ENCODE measurements at regions not wholly inside any gene's neighbourhood (a gene's known extent, or its start where the extent isn't known, plus 50 kb on each side); places are given as distances from the start of the nearest gene placed in this dataset.

DNA sequence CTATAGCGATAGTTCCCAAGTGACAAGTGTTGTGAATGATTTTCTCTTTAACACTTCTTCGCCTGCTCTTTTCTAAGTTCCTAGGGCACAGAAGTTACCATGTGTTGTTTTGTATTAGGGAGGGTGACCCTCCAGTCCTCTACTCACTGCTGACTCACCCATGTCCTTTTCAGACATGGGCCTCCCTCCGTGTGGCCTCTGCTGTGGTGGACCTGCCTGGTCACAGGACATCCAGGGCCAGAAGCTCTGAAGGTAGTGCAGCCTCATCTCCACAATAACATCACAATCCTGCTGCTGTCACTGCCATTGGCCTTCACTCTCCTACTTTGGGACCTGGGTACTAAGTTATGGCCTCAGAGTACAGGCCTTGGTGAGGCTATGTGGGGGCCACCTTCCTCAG, 87.1 kb upstream of the TNFAIP3 start:
- Histone ChIP-seq H4K8ac (ENCODE audit: extremely low read depth, insufficient read depth, low read length) (no peak overlapping the region), H3K79me1 (ENCODE audit: low read depth, low read length) (no peaks in the 10 kb centered on the region), H3K79me2 (ENCODE audit: control insufficient read depth in 1 of 2, insufficient read depth in 2 of 2, low read length in 2 of 2) (no peaks in the 10 kb centered on the region), H4K91ac (replicated peaks; ENCODE audit: insufficient read length, low read length) (no peak overlapping the region), H3K4ac (replicated peaks; ENCODE audit: insufficient read length, low read depth, low read length) (no peak overlapping the region), H2BK20ac (ENCODE audit: low read length) (no peak overlapping the region), H3K4me2 (ENCODE audit: insufficient read depth in 1 of 2, low read depth in 2 of 2, low read length in 2 of 2) (no peak overlapping the region), H4K20me1 (replicated peaks in 1 of 2; ENCODE audit: control insufficient read depth in 1 of 2, insufficient read depth in 2 of 2, low read length in 2 of 2) (no peaks in the 10 kb centered on the region), H2BK12ac (ENCODE audit: low read depth, low read length) (no peak overlapping the region), H3K27me3 (replicated peaks in 1 of 4; ENCODE audit: control insufficient read depth in 3 of 4, extremely low read depth in 1 of 4, insufficient read depth in 3 of 4, low read length in 3 of 4) (no peaks in the 10 kb centered on the region), H2BK15ac (ENCODE audit: low read length) (no peak overlapping the region), H3K27ac (ENCODE audit: low read depth, low read length) (no peak overlapping the region), H3K18ac (ENCODE audit: extremely low read depth, low read length) (no peak overlapping the region), H3K9me3 (ENCODE audit: insufficient read depth in 2 of 2, low read depth in 1 of 2, low read length in 1 of 2) (no peaks in the 10 kb centered on the region), H3K14ac (ENCODE audit: insufficient read length) (no peak overlapping the region), H3K36me3 (ENCODE audit: control insufficient read depth in 2 of 4, insufficient read depth in 4 of 4, low read length in 3 of 4) (no peaks in the 10 kb centered on the region), H3K23ac (ENCODE audit: insufficient read length) (no peak overlapping the region), H2BK5ac (ENCODE audit: low read depth, low read length) (no peak overlapping the region), H4K5ac (ENCODE audit: insufficient read length, low read depth, low read length) (no peak overlapping the region), H3K9ac (replicated peaks in 1 of 4; ENCODE audit: extremely low read depth in 1 of 4, low read depth in 3 of 4, low read length in 3 of 4) (no peak overlapping the region), H3K4me1 (replicated peaks in 1 of 4; ENCODE audit: control insufficient read depth in 3 of 4, insufficient read depth in 4 of 4, low read length in 3 of 4) (no peaks in the 10 kb centered on the region), H2BK120ac (replicated peaks; ENCODE audit: low read depth, low read length) (no peak overlapping the region), H2AK5ac (ENCODE audit: low read depth, low read length) (no peak overlapping the region), H3K4me3 (ENCODE audit: extremely low read depth in 1 of 4, insufficient read depth in 2 of 4, low read depth in 3 of 4, low read length in 4 of 4) (no peak overlapping the region), H3K56ac (replicated peaks; ENCODE audit: insufficient read length, low read depth, low read length) (no peak overlapping the region), H3K23me2 (ENCODE audit: low read depth, low read length) (no peaks in the 10 kb centered on the region), H2AFZ (ENCODE audit: low read length) (no peak overlapping the region)
- FAIRE-seq (no peak), DNase-seq (ENCODE audit: low read depth in 1 of 2, low spot score in 2 of 2) (no peak)
- POLR2A ChIA-PET (ENCODE audit: partially characterized antibody): no interaction called here
- WGBS, 2 experiments (ENCODE audit: extremely low coverage in 1 of 2, insufficient coverage in 1 of 2, insufficient read length in 1 of 2, insufficient replicate concordance in 2 of 2, low coverage in 1 of 2, low lambda C conversion rate in 2 of 2, missing lambda C conversion rate in 1 of 2): 93% methylated on average over 3 of the region's 3 CpGs; no CpG with 5 or more reads in 1 of the 2 experiments
- CTCF ChIA-PET (ENCODE audit: partially characterized antibody): interaction anchor here (0.6 kb wide), 1 partner anchor 496 kb away, joined by 3 read pairs; no protein-coding TSS in a partner anchor
- TF ChIP-seq SP4 (IDR thresholded peaks at IDR 0.05; ENCODE audit: low read length) (no peak), BACH1 (IDR thresholded peaks at IDR 0.05; ENCODE audit: low read length) (no peak), RBBP5 (IDR thresholded peaks at IDR 0.05; ENCODE audit: borderline replicate concordance, low read depth, low read length) (no peak), SP2 (IDR thresholded peaks at IDR 0.05; ENCODE audit: low read length) (no peak), CBX5 (IDR thresholded peaks at IDR 0.05; ENCODE audit: low read depth, low read length) (no peak), YY1 (IDR thresholded peaks at IDR 0.05; ENCODE audit: low read depth, low read length) (no peak), E2F6 (IDR thresholded peaks at IDR 0.05) (no peak), TBP (IDR thresholded peaks at IDR 0.05; ENCODE audit: low read depth, low read length) (no peak), CTBP2 (IDR thresholded peaks at IDR 0.05; ENCODE audit: borderline replicate concordance, insufficient read depth, insufficient read length, low read length) (no peak), ASH2L (IDR thresholded peaks at IDR 0.05; ENCODE audit: low read length) (no peak)

All from H1 (cell line).